ENCODE measurements at regions not wholly inside any gene's neighbourhood (a gene's known extent, or its start where the extent isn't known, plus 50 kb on each side); places are given as distances from the start of the nearest gene placed in this dataset.

DNA sequence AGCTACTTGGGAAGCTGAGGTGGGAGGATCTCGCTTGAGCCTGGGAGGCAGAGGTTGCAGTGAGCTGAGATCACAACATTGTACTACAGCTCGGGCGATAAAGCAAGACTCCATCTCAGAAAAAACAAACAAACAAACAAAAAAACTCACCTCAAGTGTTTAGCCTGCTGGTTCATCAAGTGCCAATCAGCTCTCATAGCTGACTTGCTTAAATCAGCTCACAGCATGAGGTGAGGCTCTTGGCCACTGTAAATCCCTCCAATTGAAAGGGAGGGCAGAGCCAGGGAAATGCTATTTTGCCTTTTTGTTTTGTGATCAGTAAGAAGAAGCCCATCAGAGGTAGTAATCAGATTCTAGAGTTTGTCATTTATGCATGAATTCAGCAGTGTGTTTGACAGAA is 112.3 kb downstream of the RAB11FIP2 start:
- Mint-ChIP-seq H3K27me3 (ENCODE audit: insufficient read depth) (peaks cover 4% of the 10 kb centered on the region), H3K4me3 (no peak overlapping the region), H3K4me1 (ENCODE audit: low read depth) (peaks cover 12% of the 10 kb centered on the region; the same call in 1 of the 2 replicates), H3K36me3 (ENCODE audit: low read depth) (no peaks in the 10 kb centered on the region), H3K27ac (no peak overlapping the region), H3K9me3 (peaks cover 14% of the 10 kb centered on the region; the same call in 1 of the 2 replicates)
- TF ChIP-seq, protein P1, sequence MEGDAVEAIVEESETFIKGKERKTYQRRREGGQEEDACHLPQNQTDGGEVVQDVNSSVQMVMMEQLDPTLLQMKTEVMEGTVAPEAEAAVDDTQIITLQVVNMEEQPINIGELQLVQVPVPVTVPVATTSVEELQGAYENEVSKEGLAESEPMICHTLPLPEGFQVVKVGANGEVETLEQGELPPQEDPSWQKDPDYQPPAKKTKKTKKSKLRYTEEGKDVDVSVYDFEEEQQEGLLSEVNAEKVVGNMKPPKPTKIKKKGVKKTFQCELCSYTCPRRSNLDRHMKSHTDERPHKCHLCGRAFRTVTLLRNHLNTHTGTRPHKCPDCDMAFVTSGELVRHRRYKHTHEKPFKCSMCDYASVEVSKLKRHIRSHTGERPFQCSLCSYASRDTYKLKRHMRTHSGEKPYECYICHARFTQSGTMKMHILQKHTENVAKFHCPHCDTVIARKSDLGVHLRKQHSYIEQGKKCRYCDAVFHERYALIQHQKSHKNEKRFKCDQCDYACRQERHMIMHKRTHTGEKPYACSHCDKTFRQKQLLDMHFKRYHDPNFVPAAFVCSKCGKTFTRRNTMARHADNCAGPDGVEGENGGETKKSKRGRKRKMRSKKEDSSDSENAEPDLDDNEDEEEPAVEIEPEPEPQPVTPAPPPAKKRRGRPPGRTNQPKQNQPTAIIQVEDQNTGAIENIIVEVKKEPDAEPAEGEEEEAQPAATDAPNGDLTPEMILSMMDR (IDR thresholded peaks at IDR 0.05), result no peak
- no peak for DNase-seq

DNA sequence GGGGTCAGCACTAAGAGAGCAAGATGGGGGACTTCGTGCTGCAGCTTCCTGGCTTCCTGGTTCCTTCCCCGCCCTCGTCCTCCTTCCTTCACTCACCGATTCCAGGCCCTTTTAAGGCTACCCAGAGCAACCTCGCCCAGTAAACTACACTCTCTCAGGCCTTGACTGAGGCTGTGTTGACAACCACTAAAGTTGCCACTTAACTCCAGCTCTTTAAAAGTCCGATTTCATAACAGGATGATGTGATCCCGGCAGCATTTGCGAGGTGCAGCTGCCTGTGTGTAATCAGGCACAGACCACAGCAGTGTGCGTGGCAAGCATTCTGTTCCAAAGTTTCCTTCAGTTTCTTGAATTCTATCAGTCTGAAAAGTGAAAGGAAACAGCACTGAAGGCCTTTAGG is 110.6 kb downstream of the RAB11FIP2 start:
- DNase-seq, result peak; percentile 11

DNA sequence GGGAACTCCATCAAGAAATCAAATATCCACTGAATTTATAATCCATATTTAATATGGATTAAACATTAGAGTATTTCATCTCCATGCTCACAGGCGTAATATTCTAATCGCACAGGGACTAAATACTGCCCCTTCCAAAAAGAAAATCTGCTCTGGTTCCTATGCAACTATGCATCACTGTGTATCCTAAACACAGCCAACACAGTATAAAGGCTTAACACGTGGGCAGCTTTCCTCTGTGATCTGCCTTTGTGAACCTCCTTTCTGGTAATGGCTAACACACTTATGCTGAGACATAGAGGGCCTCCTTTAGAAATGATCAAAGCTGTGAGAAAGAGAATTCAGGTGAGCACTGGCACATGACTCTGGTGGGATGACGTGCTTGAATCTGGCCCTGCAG is 110.2 kb downstream of the RAB11FIP2 start:
- Mint-ChIP-seq H3K27me3 (ENCODE audit: insufficient read depth) (peaks cover 4% of the 10 kb centered on the region), H3K36me3 (ENCODE audit: low read depth) (no peaks in the 10 kb centered on the region), H3K9me3 (peaks cover 19% of the 10 kb centered on the region), H3K4me3 (no peak overlapping the region; the same call in 1 of the 2 replicates), H3K27ac (peak overlapping the region; percentile 69; the same call in 1 of the 2 replicates), H3K4me1 (ENCODE audit: low read depth) (peaks cover 12% of the 10 kb centered on the region; the same call in 1 of the 2 replicates)
- TF ChIP-seq, protein P1 (IDR thresholded peaks at IDR 0.05), result no peak
- no peak for DNase-seq

More for the DNA sequence above, 110.6 kb downstream of the RAB11FIP2 start:
- Mint-ChIP-seq H3K27me3 (ENCODE audit: insufficient read depth) (peaks cover 4% of the 10 kb centered on the region), H3K4me1 (ENCODE audit: low read depth) (peaks cover 12% of the 10 kb centered on the region; the same call in 1 of the 2 replicates), H3K4me3 (peak overlapping the region; percentile 40; the same call in 1 of the 2 replicates), H3K36me3 (ENCODE audit: low read depth) (no peaks in the 10 kb centered on the region), H3K27ac (peak overlapping the region; percentile 69), H3K9me3 (peaks cover 20% of the 10 kb centered on the region)
- TF ChIP-seq, protein P1 (IDR thresholded peaks at IDR 0.05), result no peak

DNA sequence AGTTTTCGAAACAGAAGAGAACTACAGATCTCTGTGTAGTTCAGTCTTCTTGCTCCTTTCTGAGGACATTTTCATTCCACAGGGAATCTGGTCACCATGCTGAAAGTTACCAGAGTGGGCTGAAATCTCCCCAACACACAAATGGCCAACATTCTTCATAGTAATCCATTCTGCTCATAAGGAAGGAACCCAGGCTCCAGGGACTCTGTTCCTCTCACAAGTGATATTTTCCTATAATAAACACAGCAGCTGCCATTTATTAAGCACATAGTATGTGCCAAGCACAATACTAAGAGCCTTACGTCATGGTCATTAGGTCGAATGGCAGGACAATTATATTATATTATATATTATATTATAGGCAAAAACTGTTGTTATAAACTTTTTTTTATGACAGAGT is 109.8 kb downstream of the RAB11FIP2 start:
- Mint-ChIP-seq H3K27ac (no peak overlapping the region), H3K4me3 (no peak overlapping the region), H3K36me3 (ENCODE audit: low read depth) (no peaks in the 10 kb centered on the region), H3K27me3 (ENCODE audit: insufficient read depth) (peaks cover 4% of the 10 kb centered on the region), H3K4me1 (ENCODE audit: low read depth) (peaks cover 12% of the 10 kb centered on the region; the same call in 1 of the 2 replicates), H3K9me3 (peaks cover 19% of the 10 kb centered on the region)
- no peak for DNase-seq
- TF ChIP-seq, protein P1 (IDR thresholded peaks at IDR 0.05), result no peak

DNA sequence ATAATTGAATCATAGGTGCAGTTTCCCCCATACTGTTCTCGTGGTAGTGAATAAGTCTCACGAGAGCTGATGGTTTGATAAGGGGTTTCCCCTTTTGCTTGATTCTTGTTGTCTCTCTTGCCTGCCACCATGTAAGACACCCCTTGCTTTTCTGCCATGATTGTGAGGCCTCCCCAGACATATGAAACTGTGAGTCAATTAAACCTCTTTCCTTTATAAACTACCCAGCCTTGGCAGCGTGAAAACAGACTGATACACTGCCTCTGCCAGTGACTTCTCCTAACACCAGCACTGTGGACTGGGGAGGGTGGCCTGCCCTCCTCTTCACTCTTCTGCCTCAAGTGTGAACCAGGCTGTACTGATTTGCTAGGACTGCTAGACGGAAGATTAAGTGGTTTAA is 108.6 kb downstream of the RAB11FIP2 start:
- TF ChIP-seq, protein P1 (IDR thresholded peaks at IDR 0.05), result no peak

More for the DNA sequence above, 108.6 kb downstream of the RAB11FIP2 start:
- Mint-ChIP-seq H3K27me3 (ENCODE audit: insufficient read depth) (peaks cover 6% of the 10 kb centered on the region), H3K4me3 (no peak overlapping the region), H3K27ac (no peak overlapping the region), H3K4me1 (ENCODE audit: low read depth) (peaks cover 12% of the 10 kb centered on the region; the same call in 1 of the 2 replicates), H3K9me3 (peaks cover 21% of the 10 kb centered on the region), H3K36me3 (ENCODE audit: low read depth) (no peaks in the 10 kb centered on the region)
- no peak for DNase-seq

Data from HFFc6 (cell line).